HepG2 (cell line): ENCODE measurements at regions not wholly inside any gene's neighbourhood (a gene's known extent, or its start where the extent isn't known, plus 50 kb on each side); places are given as distances from the start of the nearest gene placed in this dataset.

Experiments
- ARNT2 ChIP-seq: sonication (generic); formaldehyde crosslinking; IDR thresholded peaks from 2 replicates; pipeline ENCODE4 v1.8.0; 2022; ENCODE audit warnings: mild to moderate bottlenecking, low read depth, missing genetic modification reagents, moderate library complexity
- CEBPG ChIP-seq: IDR thresholded peaks from 2 replicates; pipeline ENCODE4 v1.6.1; 2016
- CHD4 ChIP-seq: fragments of 200-600 bp; sonication (generic); IDR thresholded peaks from 2 replicates; pipeline ENCODE4 v1.7.0; 2017; ENCODE audit warnings: mild to moderate bottlenecking, low read length, borderline replicate concordance
- FOXK2 ChIP-seq: fragments of 450-650 bp; IDR thresholded peaks from 2 replicates; pipeline ENCODE4 v1.6.1; 2016
- HCFC1 ChIP-seq: fragments of 150-350 bp; IDR thresholded peaks from 2 replicates; pipeline ENCODE4 v1.6.1; 2014; ENCODE audit warnings: low read depth, low read length
- NONO ChIP-seq, 2 experiments: fragments of 450-650 bp in 1 of 2; sonication (generic) in 1 of 2; formaldehyde crosslinking in 1 of 2; IDR thresholded peaks in 1 of 2; conservative IDR thresholded peaks in 1 of 2; 2 replicates each; pipeline versions ENCODE4 v1.6.1 to v1.8.0; 2017 to 2022; ENCODE audit warnings: mild to moderate bottlenecking in 1 of 2, missing genetic modification reagents in 1 of 2, moderate library complexity in 1 of 2
- RAD51 ChIP-seq: fragments of 450-650 bp; IDR thresholded peaks from 2 replicates; pipeline ENCODE4 v1.6.1; 2016; ENCODE audit warnings: borderline replicate concordance
- RORA ChIP-seq: sonication (generic); formaldehyde crosslinking; IDR thresholded peaks from 2 replicates; pipeline ENCODE4 v1.5.0; 2020; ENCODE audit warnings: mild to moderate bottlenecking, missing genetic modification reagents, moderate library complexity
- TSC22D2 ChIP-seq: sonication (generic); formaldehyde crosslinking; IDR thresholded peaks from 2 replicates; pipeline ENCODE4 v1.5.1; 2020; ENCODE audit warnings: missing genetic modification reagents, mild to moderate bottlenecking, borderline replicate concordance
- ZNF619 ChIP-seq: sonication (generic); formaldehyde crosslinking; IDR thresholded peaks from 2 replicates; pipeline ENCODE4 v1.4.0; 2020; ENCODE audit warnings: mild to moderate bottlenecking, missing genetic modification reagents
- ZNF709 ChIP-seq: sonication (generic); formaldehyde crosslinking; IDR thresholded peaks from 2 replicates; pipeline ENCODE4 v1.5.0; 2020; ENCODE audit warnings: mild to moderate bottlenecking, missing genetic modification reagents
- TF ChIP-seq, protein P1 (sequence below): sonication (generic); formaldehyde crosslinking; IDR thresholded peaks from 2 replicates; pipeline ENCODE4 v1.4.0; 2020; ENCODE audit warnings: missing genetic modification reagents
- TF ChIP-seq, protein P2 (sequence below): IDR thresholded peaks from 2 replicates; pipeline ENCODE4 v1.6.1; 2012; ENCODE audit warnings: inconsistent platforms
- TF ChIP-seq, protein P3 (sequence below): sonication (generic); formaldehyde crosslinking; IDR thresholded peaks from 2 replicates; pipeline ENCODE4 v1.5.0; 2020; ENCODE audit warnings: mild to moderate bottlenecking, missing genetic modification reagents, moderate library complexity

GRCh38 chr3:30470496-30470895, 135.9 kb upstream of the TGFBR2 start:
- no peak for TF ChIP-seq RORA
- TF ChIP-seq, protein P1, sequence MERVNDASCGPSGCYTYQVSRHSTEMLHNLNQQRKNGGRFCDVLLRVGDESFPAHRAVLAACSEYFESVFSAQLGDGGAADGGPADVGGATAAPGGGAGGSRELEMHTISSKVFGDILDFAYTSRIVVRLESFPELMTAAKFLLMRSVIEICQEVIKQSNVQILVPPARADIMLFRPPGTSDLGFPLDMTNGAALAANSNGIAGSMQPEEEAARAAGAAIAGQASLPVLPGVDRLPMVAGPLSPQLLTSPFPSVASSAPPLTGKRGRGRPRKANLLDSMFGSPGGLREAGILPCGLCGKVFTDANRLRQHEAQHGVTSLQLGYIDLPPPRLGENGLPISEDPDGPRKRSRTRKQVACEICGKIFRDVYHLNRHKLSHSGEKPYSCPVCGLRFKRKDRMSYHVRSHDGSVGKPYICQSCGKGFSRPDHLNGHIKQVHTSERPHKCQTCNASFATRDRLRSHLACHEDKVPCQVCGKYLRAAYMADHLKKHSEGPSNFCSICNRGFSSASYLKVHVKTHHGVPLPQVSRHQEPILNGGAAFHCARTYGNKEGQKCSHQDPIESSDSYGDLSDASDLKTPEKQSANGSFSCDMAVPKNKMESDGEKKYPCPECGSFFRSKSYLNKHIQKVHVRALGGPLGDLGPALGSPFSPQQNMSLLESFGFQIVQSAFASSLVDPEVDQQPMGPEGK (CRISPR knock-in tag): no peak
- TF ChIP-seq CHD4: no peak
- TF ChIP-seq CEBPG: no peak
- no peak for TF ChIP-seq ZNF709 (CRISPR knock-in tag)
- TF ChIP-seq, protein P2, sequence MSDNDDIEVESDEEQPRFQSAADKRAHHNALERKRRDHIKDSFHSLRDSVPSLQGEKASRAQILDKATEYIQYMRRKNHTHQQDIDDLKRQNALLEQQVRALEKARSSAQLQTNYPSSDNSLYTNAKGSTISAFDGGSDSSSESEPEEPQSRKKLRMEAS: no peak
- TF ChIP-seq RAD51: no peak
- TF ChIP-seq, protein P3, sequence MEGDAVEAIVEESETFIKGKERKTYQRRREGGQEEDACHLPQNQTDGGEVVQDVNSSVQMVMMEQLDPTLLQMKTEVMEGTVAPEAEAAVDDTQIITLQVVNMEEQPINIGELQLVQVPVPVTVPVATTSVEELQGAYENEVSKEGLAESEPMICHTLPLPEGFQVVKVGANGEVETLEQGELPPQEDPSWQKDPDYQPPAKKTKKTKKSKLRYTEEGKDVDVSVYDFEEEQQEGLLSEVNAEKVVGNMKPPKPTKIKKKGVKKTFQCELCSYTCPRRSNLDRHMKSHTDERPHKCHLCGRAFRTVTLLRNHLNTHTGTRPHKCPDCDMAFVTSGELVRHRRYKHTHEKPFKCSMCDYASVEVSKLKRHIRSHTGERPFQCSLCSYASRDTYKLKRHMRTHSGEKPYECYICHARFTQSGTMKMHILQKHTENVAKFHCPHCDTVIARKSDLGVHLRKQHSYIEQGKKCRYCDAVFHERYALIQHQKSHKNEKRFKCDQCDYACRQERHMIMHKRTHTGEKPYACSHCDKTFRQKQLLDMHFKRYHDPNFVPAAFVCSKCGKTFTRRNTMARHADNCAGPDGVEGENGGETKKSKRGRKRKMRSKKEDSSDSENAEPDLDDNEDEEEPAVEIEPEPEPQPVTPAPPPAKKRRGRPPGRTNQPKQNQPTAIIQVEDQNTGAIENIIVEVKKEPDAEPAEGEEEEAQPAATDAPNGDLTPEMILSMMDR (CRISPR knock-in tag): no peak
- TF ChIP-seq HCFC1: no peak
- no peak for TF ChIP-seq TSC22D2 (CRISPR knock-in tag)
- TF ChIP-seq FOXK2: no peak
- TF ChIP-seq ARNT2: no peak
- TF ChIP-seq ZNF619 (CRISPR knock-in tag): no peak
- TF ChIP-seq NONO (IDR thresholded peaks at IDR 0.05): no peak
- TF ChIP-seq NONO (CRISPR knock-in tag; conservative IDR thresholded peaks at IDR 0.05): no peak
